ENCODE measurements at regions not wholly inside any gene's neighbourhood (a gene's known extent, or its start where the extent isn't known, plus 50 kb on each side); places are given as distances from the start of the nearest gene placed in this dataset.

- no peak for TF ChIP-seq REST (IDR thresholded peaks at IDR 0.05)
These were observed 166.7 kb upstream of the MYL2 start (continued) for GRCh38 chr12:111086947-111087700.

- H3K27ac ChIP-seq (ENCODE audit: low read depth in 1 of 2, low read length in 2 of 2), result no peak overlapping the region
- 84% methylated on average over 1 of the region's 1 CpG for WGBS
These were observed 164.7 kb upstream of the MYL2 start for GRCh38 chr12:111085096-111085495.

More at GRCh38 chr12:111085096-111085495, 164.7 kb upstream of the MYL2 start:
- Histone ChIP-seq H3K4me1 (ENCODE audit: control insufficient read depth in 4 of 4, insufficient read depth in 4 of 4, low read length in 3 of 4) (peaks cover 2 to 83% (median 61%) of the 10 kb centered on the region in 4 donors), H3K27me3 (ENCODE audit: control insufficient read depth in 4 of 4, insufficient read depth in 4 of 4, low read length in 3 of 4) (no peaks in the 10 kb centered on the region), H3K9me3 (ENCODE audit: control insufficient read depth in 4 of 4, low read length in 3 of 4) (no peaks in the 10 kb centered on the region), H3K9ac (ENCODE audit: low read depth in 1 of 2, low read length in 2 of 2) (no peak overlapping the region), H3K4me3 (ENCODE audit: low read depth in 1 of 3, low read length in 3 of 3) (no peak overlapping the region), H3K36me3 (ENCODE audit: control insufficient read depth in 4 of 4, insufficient read depth in 3 of 4, low read depth in 1 of 4, low read length in 3 of 4) (peaks cover 0 to 4% (median 2%) of the 10 kb centered on the region in 4 donors)
- DNase-seq (ENCODE audit: low spot score), result no peak
- TF ChIP-seq REST (IDR thresholded peaks at IDR 0.05), result no peak
- TF ChIP-seq JUND (IDR thresholded peaks at IDR 0.05), result no peak
- no peak for TF ChIP-seq MAX (IDR thresholded peaks at IDR 0.05)
- TF ChIP-seq RXRA (IDR thresholded peaks at IDR 0.05), result no peak
- TF ChIP-seq EGR1 (IDR thresholded peaks at IDR 0.05; ENCODE audit: low read depth in 2 of 2), result no peak
- TF ChIP-seq FOXA2 (IDR thresholded peaks at IDR 0.05), result no peak
- no peak for TF ChIP-seq RAD21 (IDR thresholded peaks at IDR 0.05)
- TF ChIP-seq SP1 (IDR thresholded peaks at IDR 0.05), result no peak
- TF ChIP-seq ATF3 (IDR thresholded peaks at IDR 0.05), result no peak
- TF ChIP-seq YY1 (IDR thresholded peaks at IDR 0.05), result no peak
- TF ChIP-seq HNF4G (IDR thresholded peaks at IDR 0.05), result no peak
- TF ChIP-seq NR2F2 (IDR thresholded peaks at IDR 0.05), result no peak
